ENCODE measurements at regions not wholly inside any gene's neighbourhood (a gene's known extent, or its start where the extent isn't known, plus 50 kb on each side); places are given as distances from the start of the nearest gene placed in this dataset.

DNA sequence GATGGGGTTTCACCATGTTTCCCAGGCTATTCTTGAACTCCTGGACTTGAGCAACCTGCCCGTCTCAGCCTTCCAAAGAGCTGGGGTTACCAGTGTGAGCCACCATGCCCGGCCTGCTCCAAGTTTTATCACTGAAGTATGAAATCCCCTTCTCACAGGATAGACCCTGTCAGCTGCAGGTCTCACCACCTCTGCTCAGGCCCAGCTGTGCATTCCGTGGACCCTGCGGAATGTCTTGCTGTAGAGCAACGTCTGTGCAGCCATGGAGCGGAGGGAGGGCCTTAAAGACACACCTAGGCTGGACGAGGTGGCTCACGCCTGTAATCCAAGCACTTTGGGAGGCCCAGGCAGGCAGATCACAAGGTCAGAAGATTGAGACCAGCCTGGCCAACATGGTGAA, 625.4 kb downstream of the BRD1 start:
- ATAC-seq: no peak

DNA sequence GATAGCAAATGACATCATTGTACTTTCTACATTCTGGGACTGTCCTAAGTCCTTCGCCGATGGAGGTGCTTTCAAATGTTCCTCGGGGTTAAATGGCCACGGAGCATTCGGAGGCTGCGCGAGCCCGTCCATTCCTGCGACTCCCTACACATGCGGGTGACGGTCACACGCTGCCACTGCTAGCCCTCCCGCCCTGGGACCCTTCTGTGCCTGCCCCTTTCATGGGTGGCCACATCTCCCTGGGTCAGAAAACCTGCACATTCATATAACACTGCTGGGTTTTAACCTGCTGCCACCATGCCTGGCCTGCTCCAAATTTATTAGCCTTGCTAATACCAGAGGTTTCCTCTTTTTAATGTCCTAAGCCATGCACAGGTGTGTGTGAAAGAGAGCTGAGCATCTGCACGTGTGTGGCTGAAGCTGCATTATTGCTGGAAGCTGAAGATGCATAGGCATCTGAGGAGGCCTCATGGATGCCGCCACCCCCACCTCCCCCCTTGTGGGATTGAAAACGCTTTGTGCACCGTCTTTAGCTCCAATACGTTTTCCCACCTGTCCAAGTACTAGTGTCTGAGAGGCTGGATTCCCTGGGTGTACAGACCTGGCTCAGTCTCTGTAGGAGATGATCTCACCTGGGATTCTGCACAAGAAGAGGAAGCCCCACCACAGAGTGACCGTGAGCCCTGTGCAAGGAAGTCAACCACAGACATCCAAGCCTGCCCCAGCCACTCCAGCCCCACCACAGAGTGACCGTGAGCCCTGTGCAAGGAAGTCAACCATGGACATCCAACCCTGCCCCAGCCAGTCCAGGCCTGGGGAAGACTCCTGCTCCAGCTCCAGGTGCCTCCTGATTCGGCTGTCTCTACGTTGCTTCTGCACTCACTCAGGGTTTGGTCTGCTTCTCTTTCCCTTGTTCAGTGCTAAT, 626.4 kb downstream of the BRD1 start:
- ATAC-seq: no peak

DNA sequence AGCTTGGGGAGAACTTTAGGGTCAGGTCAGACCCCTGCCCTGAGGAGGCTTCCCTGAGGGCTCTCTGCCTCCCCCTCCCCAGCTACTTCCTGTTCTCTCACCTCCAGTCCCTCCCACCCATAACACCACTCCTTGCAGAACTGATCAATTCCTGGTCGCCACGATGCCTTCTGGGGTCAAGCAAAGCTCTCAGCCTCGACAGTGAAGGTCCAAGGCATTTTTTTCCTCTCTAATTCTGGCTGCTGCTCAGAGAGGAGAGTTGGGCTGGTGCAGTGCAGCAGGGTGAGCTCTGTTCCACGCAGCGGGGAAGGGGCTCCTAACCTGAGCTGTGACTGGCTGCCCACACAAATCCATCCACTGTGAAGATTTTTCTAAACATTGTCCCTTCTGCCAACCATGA, 628.4 kb downstream of the BRD1 start:
- ATAC-seq: no peak

DNA sequence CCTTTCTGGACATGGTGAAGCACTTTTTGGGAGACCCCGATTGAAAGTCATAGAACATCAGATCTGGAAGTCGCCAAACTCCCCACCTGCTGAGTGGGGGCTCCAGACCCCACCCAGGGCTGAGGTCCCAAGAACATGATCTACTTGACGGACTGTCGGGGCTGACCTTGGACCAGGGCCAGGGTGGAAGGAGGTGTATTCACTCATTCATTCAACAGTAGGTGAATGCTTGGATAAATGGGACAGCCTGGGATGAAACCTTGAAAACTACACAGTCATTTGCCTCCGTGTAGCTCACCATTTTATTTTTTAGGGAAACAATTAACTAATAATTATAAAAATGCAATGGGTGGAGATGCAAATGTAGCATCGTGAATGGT, 629.0 kb downstream of the BRD1 start:
- ATAC-seq: no peak

DNA sequence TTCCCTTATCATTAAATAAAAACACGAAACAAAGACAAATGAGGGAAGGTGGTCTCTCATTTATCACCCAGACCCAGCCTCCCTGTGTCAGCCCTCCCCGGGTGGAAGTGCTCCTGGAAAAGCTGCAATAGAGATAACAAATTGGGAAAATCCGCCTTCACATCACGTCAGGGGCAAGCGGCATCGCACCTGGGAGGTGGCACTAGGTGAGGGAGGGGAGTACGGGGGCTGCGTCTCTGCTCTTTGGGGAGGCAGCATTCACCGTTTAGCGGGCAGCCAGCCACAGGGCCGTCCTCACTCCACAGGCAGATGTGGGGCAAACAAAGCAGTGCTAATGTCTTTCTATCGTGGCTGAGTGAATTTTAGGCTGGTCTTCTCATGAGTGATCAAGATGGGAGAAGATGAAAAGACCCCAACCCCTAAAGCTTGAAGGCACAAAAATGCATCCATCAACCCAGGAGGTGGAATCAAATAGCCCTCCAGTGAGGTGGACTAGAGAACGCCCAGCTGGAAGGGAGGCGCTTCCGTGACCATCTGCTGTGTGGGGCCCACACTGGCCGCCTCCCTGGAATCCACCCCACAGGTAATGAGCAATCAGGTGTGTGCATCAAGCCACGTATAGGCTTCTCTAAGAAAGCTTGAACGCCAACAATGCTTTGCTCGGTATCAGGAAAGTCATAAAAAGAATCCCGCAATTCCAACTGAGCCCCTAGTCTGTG, 629.5 kb downstream of the BRD1 start:
- no peak for ATAC-seq

DNA sequence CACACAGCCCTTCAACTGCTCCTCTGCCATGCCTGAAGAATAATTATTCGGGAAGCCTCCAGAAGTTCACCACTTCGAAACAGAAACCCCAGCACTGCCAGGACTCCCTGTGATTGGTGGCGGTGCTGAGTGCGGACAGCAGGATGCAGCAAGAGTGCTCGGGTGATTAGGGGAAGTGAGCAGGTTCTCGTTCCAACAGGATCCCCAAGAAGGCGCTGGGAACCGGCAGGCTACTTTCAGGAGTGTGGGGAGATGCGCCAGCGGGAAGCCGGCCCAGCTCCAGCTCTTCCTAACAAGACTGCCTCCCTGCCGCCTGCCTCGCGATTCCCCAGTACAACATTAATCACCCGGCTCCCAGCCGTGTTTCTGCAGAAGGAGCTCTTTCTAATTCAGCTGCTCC, 630.2 kb downstream of the BRD1 start:
- no peak for ATAC-seq

DNA sequence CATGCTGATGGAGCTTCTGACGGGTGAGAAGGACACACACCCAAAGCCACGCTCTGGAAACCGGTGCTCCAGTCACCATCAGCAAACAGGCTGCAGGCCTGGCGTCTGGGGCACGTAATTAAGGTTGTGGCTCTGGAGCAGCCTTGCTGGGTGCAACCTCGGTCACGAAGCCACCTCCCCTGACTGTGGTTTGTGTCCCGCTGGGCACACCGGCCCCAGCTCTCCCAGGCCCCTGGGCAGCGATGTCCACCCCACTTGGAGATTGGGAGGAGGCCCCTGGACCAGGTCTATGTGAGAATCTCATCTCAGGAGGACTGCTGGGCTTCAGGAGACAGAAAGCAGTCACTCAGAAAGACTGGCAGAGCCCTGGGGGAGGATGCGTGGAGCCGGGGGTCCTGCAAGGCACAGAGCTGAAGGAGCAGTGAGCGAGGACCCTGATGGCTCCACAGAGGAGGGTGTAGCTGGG, 631.6 kb downstream of the BRD1 start:
- ATAC-seq: no peak

DNA sequence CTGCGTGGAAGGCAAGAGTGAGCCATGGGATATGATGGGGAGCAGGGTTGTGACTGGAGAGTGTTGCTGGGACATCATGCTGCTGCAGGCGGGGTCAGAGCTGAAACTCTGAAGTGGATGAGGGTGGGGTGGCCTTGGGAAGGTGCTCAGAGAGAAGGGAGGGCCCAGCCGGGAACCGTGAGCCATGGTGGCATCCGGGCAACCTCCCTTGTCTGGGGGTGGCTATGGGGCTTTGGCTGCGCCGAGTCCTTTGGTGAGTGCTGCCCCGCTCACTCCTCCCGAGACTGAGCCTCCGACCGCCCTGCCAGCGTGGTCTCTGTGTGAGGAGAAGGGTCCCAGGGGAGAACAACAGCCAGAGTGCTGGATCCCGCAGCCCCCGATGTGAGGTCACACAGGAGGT, 632.0 kb downstream of the BRD1 start:
- ATAC-seq: no peak

DNA sequence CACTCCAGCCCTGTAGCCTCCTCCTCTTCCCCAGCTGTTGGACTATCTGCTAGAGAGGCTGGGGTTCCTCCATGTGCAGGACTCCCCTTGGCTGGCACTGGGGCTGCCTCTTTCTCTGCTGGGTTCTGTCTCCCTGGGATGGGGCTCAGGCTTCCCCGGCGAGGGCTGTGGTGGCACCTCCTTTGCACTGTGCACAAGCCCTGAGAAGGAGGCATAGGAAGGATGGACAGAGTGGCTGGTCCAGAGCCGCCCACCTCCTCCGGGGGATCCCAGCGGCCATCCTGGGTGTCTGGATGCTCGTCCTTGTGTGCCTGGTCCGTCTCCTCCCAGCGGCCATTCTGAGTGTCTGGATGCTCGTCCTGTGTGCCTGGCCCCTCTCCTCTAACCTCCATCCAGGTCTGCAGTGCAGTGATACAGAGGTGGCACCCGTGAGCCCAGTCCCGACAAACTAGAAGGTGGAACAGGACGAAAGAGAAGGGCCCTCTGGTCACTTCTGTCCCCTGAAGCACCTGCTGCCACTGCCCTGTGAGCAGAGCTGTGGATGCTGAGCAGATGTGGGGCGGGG, 633.7 kb downstream of the BRD1 start:
- no peak for ATAC-seq

DNA sequence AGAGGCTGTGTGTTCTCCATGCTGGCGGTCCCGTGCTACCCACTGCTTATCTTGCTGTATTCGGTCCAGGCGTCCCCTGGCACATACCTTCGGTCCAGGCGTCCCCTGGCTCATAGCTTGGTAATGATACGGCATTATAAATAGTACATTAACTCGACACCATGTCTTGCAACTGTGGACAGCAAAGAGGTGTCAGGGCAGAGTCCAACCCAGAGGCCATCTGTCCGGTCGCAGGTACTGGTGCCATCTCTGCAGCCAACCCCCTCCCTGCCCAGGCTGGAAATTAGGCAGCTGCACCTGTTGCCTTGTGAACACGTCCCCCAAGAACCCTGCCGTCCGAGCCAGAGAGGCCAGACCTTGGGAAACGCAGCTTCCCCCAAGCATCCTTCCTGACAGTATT, 634.3 kb downstream of the BRD1 start:
- ATAC-seq: no peak

DNA sequence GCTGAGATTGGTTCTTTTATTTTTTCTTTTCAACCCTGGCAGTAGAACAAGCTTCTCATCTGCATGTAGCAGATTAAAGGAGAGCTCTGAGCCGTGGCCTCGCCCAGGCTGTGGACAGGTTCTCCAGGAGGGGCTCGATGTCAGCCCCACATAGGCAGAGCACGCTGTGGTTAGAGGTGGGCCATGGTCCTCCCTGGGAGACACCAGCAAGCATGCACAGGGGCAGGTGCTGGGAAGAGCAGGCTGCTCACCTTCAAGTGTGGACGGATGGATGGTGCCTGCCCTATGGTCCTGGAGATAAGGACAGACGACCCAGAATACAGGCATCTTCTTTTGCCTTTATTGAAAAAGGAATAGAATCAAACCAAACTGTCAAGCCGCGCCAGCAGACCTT, 634.8 kb downstream of the BRD1 start:
- ATAC-seq: no peak

DNA sequence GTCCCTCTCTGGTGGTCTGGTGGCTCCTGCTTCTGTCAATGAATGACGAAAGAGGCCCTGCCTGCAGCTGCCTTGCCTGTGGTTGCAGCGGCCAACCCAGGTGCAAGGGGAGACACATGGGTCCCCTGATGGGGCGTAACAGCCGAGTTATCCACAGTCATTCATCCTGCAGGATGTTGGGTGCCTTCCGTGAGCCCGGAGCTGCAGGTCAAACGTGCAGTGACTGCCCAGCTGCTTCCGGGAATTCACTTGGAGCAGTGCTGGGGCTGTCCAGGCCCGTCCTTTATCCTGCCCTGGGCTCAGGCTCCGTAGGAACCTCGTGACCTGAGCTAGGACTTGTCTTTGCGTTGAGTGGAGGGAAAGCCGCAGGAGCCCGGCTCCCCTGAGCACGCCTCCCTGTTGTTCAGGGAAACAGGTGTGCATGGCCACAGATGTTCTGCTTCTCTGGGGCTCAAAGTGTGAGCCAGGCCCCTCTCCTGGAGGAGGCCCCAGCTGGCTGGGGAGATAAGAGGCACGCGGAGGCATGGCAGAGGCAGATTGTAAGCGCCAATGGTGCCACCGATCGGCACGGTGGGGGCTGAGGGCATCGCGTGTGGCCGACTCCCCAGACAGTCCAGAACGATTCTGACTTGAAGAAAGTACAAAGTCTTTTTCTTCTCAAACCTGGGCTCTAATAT, 635.4 kb downstream of the BRD1 start:
- ATAC-seq: no peak

DNA sequence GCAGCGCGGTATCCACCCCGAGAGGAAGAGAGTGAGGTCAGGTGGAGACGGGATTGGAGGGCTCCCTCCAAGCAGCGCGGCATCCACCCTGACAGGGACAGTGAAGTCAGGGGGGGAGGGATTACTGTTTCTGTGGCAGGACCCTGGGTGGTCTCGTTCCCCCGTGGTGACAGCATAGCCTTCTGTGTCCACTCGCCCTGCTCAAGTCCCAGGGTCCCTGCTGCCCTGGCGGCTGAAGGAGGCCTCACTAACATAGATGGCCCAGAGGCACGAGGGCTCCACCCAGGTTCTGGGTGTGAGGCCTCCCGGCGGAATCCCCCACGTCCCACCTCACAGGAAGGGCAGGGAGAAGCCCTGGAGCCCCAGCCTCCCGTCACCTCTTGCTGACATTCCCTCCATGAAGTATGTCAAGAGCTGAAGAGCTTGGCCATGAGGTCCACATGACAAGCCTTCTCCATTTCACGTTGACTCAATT, 636.1 kb downstream of the BRD1 start:
- ATAC-seq: no peak

DNA sequence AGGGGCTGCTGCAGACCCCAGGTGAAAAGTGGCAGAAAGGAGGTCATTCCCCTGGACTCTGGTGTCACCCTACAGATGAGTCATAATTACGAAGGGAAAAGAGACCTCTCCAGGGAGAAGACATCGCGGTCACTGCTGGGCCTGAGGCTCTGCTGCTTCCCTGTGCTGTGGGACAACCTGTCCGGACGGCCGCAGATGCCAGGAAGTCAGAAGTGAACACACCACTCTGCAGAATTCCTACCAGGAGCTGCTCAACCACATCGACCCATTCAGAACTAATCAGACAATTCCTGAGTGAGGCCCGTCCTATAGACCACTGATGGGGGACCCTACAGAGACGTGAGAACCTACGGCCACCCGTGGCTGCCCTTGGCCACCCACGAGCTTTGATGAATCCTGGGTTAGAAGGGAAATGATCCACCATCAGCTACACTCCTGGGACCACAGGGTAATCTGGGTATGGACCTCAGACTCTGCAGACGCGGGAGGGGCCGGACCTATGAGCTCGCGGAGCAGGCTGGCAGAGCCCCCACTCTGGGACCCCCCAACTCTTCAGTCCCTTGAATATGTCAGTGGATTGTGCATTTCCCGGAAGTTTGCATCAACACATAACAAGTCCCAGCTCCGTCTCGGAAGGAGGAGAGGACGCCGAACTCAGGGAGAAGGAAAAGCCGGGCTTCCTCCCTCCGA, 636.7 kb downstream of the BRD1 start:
- ATAC-seq: no peak

DNA sequence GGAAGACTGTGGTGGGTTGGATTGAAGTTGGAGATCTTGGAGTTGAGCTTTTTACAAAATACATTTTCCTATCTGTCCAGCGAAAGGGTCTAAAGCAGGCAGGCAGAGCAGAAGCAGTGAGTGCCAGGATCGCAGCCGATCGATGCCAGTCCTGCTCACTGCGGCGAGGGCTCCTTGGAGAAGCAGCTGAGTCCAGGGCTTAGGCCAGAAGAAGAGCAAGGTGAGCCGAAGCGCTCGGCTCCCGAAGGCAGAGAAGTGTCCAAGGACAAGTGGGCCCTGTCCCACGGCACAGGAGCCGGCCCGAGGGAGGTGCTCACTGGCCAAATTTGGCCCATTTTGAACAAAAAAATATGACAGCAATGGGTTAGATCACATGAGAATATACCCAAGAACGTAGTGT, 637.8 kb downstream of the BRD1 start:
- no peak for ATAC-seq

DNA sequence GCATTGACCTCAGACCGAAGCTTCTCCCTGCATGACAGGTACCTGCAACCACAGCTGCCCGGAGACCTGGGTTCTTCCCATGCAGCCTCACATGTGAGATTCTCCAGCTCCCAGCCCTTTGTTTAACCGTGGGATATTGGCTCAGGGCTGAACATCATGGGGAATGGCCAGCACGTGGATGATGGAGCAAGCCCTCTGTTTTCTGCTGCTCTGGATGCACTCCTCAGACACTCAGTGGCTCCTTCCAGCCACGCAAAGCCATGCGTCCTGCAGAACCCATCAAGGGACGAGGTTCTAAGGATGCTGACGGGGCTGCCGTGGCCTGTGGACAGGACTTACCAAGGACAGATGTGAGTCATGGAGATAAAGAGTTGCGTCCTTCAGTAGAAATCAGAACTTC, 639.1 kb downstream of the BRD1 start:
- ATAC-seq: no peak

DNA sequence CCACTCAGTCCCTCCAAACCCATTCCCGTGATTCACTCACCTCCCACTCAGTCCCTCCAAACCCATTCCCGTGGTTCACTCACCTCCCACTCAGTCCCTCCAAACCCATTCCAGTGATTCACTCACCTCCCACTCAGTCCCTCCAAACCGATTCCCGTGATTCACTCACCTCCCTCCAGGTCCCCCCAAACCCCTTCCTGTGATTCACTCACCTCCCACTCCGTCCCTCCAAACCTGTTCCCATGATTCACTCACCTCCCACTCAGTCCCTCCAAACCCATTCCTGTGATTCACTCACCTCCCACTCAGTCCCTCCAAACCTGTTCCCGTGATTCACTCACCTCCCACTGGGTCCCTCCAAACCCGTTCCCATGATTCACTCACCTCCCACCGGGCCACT, 639.6 kb downstream of the BRD1 start:
- ATAC-seq: no peak

DNA sequence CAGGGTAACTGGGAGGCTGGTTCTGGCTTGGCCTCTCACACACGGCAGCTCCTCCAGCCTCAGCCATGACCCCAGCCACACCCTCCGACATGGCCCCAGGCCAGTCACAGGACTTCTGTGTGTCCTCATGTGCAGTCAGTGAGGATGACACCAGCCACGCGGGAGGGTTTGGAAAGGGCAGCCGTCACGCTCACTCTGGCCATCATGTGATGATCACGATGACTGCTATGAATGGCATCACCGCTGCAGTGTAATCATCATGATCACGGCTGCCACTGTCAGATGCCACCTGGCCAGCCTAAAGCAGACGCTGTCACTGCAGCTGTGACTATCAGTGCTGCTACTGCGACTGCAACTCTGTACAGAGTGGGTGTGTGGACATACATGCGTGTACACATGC, 640.9 kb downstream of the BRD1 start:
- ATAC-seq: no peak

DNA sequence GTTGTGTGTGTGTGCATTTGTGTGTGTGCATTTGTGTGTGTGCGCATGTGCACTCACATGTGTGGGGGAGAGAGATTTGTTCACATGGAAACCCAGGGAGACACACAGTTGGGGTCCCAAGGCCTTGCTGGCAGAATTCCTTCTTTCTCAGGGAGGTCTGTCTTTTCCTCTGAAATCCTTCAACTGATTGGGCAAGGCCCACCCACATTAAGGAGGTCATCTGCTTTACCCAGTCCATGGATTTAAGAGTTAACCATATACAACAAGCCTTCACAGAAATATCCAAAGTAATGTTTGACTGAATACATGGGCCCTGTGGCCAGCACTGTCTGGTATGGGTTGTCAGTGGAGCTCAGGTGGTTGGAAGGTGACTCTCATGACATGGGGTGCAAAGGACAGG, 641.4 kb downstream of the BRD1 start:
- no peak for ATAC-seq

DNA sequence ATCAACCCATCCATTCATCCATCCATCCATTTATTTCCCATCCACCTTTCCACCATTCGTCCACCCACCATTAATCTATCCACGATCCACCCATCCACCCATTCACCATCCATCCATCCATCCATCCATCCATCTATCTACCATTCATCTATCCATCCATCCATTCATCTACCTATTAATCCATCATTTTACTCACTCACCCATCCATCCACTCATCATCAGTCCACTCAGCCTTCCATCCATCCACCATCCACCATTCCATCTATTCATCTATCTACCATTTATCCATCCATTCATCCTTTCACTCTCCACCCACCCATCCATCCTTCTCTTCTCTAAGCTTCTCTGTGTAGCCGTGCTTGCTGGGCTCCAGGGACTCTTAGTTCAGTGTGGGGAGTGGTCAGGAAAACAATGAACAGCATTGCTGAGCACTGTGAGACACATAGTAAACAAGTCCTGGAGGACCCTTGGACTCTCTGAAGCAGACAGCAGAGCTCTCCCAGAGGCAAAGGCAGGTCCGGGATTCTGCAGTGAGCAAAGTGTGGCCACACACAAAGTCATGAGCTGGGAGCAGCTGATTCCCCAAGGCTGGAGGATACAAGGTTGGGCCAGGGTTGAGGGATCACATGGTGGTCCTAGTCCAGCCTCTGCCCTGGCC, 642.2 kb downstream of the BRD1 start:
- ATAC-seq: no peak

DNA sequence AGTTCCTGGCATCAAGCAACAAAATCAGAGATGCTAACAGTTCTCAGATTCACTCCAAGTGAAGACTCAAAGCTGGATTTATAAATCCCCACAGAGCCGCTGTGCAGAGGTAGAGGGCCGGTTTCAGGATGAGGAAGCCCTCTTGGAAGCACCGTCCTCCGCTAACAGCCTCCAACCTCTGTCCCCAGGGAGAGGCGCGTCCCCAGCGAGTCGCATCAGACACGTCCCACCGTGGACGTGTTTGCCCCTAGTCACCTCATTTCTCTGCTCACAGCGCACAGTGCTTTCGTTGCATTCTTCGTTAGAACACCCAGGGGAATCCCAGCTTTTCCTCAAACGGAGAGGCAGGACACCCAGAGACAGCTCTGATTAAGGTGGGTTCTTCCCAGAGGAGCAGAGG, 642.9 kb downstream of the BRD1 start:
- no peak for ATAC-seq

DNA sequence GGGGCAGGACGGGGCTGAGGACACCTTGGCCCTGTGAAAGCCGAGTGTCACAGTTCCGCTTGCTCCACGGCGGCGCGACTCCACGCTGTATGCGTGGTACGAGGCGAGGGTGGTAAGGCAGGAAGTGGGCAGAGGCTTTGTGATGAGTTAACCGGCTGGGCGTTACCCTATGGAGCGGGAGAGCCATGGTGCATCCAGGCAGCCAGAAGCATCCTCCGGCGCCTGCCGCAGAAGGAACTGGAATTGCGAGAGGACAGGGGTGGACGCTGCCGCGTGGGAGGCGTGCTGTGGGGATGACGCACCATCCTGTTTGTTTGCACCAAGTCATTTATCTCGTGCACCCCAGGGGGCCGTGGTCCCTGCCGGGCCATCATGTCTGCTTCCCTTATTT, 643.9 kb downstream of the BRD1 start:
- ATAC-seq: no peak

Data from activated CD4-positive, CD25-positive, alpha-beta regulatory T cell treated with anti-CD3 and anti-CD28 coated beads, Interleukin-2, amount 50 U/mL, for 24 hours (primary cell).